AG10803 (cell line): ENCODE measurements at regions not wholly inside any gene's neighbourhood (a gene's known extent, or its start where the extent isn't known, plus 50 kb on each side); places are given as distances from the start of the nearest gene placed in this dataset.
A peak's percentile ranks its signal among the peaks of the same experiment; 100 is the strongest.

Experiments used
- DNase-seq: peaks from one replicate; pipeline ENCODE4 v3.0.0; 2010; ENCODE audit warnings: low read depth
- H3K4me3 ChIP-seq: 2 replicates; pipeline ENCODE4 v1.5.1; 2011; ENCODE audit warnings: mild to moderate bottlenecking, low read length, control low read depth
- CTCF ChIP-seq: conservative IDR thresholded peaks from 2 replicates; pipeline ENCODE4 v1.5.1; 2011; ENCODE audit warnings: mild to moderate bottlenecking, low read length, control low read depth, inconsistent platforms

GRCh38 chr20:57881466-57882385 lies 171.9 kb upstream of the PMEPA1 start:
- DNase-seq, result peak; percentile 37
- no peak overlapping the region for H3K4me3 ChIP-seq
- TF ChIP-seq CTCF, result no peak

- no peak for DNase-seq
- TF ChIP-seq CTCF, result no peak
- no peak overlapping the region for H3K4me3 ChIP-seq
These were observed 170.7 kb upstream of the PMEPA1 start for GRCh38 chr20:57880571-57880892.

- H3K4me3 ChIP-seq, result no peak overlapping the region
- TF ChIP-seq CTCF, result no peak
- peak; percentile 89 for DNase-seq
These were observed 170.2 kb upstream of the PMEPA1 start for GRCh38 chr20:57879779-57880570.

GRCh38 chr20:57879437-57879778 lies 169.6 kb upstream of the PMEPA1 start:
- no peak overlapping the region for H3K4me3 ChIP-seq
- no peak for DNase-seq
- TF ChIP-seq CTCF, result no peak

- DNase-seq, result no peak
- no peak overlapping the region for H3K4me3 ChIP-seq
- no peak for TF ChIP-seq CTCF
These were observed 169.1 kb upstream of the PMEPA1 start for GRCh38 chr20:57878786-57879424.

- DNase-seq, result no peak
- no peak for TF ChIP-seq CTCF
- H3K4me3 ChIP-seq, result no peak overlapping the region
These were observed 168.2 kb upstream of the PMEPA1 start for GRCh38 chr20:57877995-57878394.
